Panc1 (cell line): ENCODE measurements at regions not wholly inside any gene's neighbourhood (a gene's known extent, or its start where the extent isn't known, plus 50 kb on each side); places are given as distances from the start of the nearest gene placed in this dataset.
A peak's percentile ranks its signal among the peaks of the same experiment; 100 is the strongest.

ENCODE experiments used
- ATAC-seq: fragments of 200-7000 bp; cut with Tn5 transposase; 2 replicates; pipeline ENCODE4 v1.9.1; 2020; ENCODE audit warnings: mild to moderate bottlenecking, moderate library complexity
- BruUV-seq: library from RNA; stranded (reverse); fragments of 400-500 nt; replicated peaks from 2 replicates; lab custom pipeline; 2021; lab: Mats Ljungman, UMichigan
- CTCF ChIA-PET: fragments of 300-600 bp; sonication (Branson Sonifier 250); formaldehyde crosslinking; loops from one replicate; lab custom pipeline; 2022; ENCODE audit warnings: antibody characterized with exemption; lab: Charles Lee
- POLR2A ChIA-PET: fragments of 300-600 bp; sonication (Branson Sonifier 250); formaldehyde crosslinking; loops from one replicate; lab custom pipeline; 2022; ENCODE audit warnings: antibody characterized with exemption; lab: Charles Lee
- DNase-seq: peaks from one replicate; pipeline ENCODE4 v3.0.0-alpha.2; 2010; ENCODE audit warnings: low read depth, low spot score
- H3K27ac ChIP-seq: 2 replicates; pipeline ENCODE4 v1.5.1; 2011; ENCODE audit warnings: mild to moderate bottlenecking, low read length, inconsistent platforms
- H3K27me3 ChIP-seq: fragments of 200-500 bp; sonication (Bioruptor generic); 2 replicates; pipeline ENCODE4 v1.6.0; 2014; ENCODE audit warnings: low read length, inconsistent platforms; ENCODE audit not compliant: control insufficient read depth, insufficient read depth
- H3K36me3 ChIP-seq: fragments of 200-500 bp; sonication (Bioruptor generic); 2 replicates; pipeline ENCODE4 v1.5.1; 2014; ENCODE audit warnings: inconsistent platforms, mild to moderate bottlenecking, low read length, moderate library complexity; ENCODE audit not compliant: control insufficient read depth, insufficient read depth
- H3K4me1 ChIP-seq: 2 replicates; pipeline ENCODE4 v1.5.1; 2011; ENCODE audit warnings: inconsistent platforms, mild to moderate bottlenecking, low read length, moderate library complexity; ENCODE audit not compliant: control insufficient read depth, insufficient read depth
- H3K4me3 ChIP-seq, 2 experiments: 2 replicates each; pipeline ENCODE4 v1.5.1; 2011 to 2012; ENCODE audit warnings: low read depth in 2 of 2, low read length in 2 of 2, mild to moderate bottlenecking in 2 of 2, inconsistent platforms in 1 of 2, moderate library complexity in 1 of 2
- H3K9me3 ChIP-seq: fragments of 200-500 bp; sonication (Bioruptor generic); 2 replicates; pipeline ENCODE4 v1.5.1; 2014; ENCODE audit warnings: low read depth, mild to moderate bottlenecking, inconsistent platforms, low read length, moderate library complexity; ENCODE audit not compliant: control insufficient read depth, insufficient read depth
- POLR2AphosphoS5 ChIP-seq: IDR thresholded peaks from 2 replicates; pipeline ENCODE4 v1.6.1; 2012; ENCODE audit warnings: mild to moderate bottlenecking, low read depth, low read length, moderate library complexity
- REST ChIP-seq, 2 experiments: IDR thresholded peaks; 2 replicates each; pipeline ENCODE4 v1.6.1; 2011 to 2012; ENCODE audit warnings: low read depth in 2 of 2, control low read depth in 1 of 2, low read length in 1 of 2, mild to moderate bottlenecking in 1 of 2, moderate library complexity in 1 of 2; ENCODE audit not compliant: insufficient read depth in 1 of 2
- SIN3A ChIP-seq: IDR thresholded peaks from 2 replicates; pipeline ENCODE4 v1.6.1; 2012; ENCODE audit warnings: low read depth, mild to moderate bottlenecking, low read length, moderate library complexity, borderline replicate concordance; ENCODE audit not compliant: insufficient read depth
- TCF7L2 ChIP-seq: IDR thresholded peaks from 2 replicates; pipeline ENCODE4 v1.6.1; 2011; ENCODE audit warnings: mild to moderate bottlenecking, low read depth, low read length, inconsistent platforms
- in situ Hi-C: cut with HindIII; loops from 2 replicates; pipeline ENCODE4 v1.10.0; 2016; ENCODE audit warnings: low sequenced_read_pairs, low pct_unique_long_range_greater_than_20kb
- intact Hi-C: fragments of 100-400 bp; cut with micrococcal nuclease; formaldehyde crosslinking; loops from one replicate; pipeline ENCODE4 v1.10.0; 2022; ENCODE audit not compliant: unreplicated experiment
- TF ChIP-seq, protein P1 (sequence below): fragments of 450-650 bp; IDR thresholded peaks from 2 replicates; pipeline ENCODE4 v1.5.1; 2017; ENCODE audit warnings: mild to moderate bottlenecking

- POLR2A ChIA-PET = no interaction called here
- intact Hi-C loops = no loop called here
- in situ Hi-C loops = no loop called here
- CTCF ChIA-PET = no interaction called here
- Histone ChIP-seq H3K27ac (no peak overlapping the region), H3K4me3 (no peak overlapping the region), H3K9me3 (no peaks in the 10 kb centered on the region), H3K27me3 (peaks cover 2% of the 10 kb centered on the region; the same call in 1 of the 2 replicates), H3K36me3 (no peaks in the 10 kb centered on the region), H3K4me1 (no peaks in the 10 kb centered on the region)
- DNase-seq = no peak
- no TSS peak for BruUV-seq
- TF ChIP-seq TCF7L2 (no peak), REST (IDR thresholded peaks at IDR 0.05; ENCODE audit: insufficient read depth in 1 of 2, low read depth in 2 of 2, low read length in 1 of 2) (no peak), POLR2AphosphoS5 (no peak), SIN3A (no peak)
- TF ChIP-seq, protein P1, sequence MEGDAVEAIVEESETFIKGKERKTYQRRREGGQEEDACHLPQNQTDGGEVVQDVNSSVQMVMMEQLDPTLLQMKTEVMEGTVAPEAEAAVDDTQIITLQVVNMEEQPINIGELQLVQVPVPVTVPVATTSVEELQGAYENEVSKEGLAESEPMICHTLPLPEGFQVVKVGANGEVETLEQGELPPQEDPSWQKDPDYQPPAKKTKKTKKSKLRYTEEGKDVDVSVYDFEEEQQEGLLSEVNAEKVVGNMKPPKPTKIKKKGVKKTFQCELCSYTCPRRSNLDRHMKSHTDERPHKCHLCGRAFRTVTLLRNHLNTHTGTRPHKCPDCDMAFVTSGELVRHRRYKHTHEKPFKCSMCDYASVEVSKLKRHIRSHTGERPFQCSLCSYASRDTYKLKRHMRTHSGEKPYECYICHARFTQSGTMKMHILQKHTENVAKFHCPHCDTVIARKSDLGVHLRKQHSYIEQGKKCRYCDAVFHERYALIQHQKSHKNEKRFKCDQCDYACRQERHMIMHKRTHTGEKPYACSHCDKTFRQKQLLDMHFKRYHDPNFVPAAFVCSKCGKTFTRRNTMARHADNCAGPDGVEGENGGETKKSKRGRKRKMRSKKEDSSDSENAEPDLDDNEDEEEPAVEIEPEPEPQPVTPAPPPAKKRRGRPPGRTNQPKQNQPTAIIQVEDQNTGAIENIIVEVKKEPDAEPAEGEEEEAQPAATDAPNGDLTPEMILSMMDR = no peak
- ATAC-seq = no peak
Observed at GRCh38 chr14:36383767-36384431, 63.5 kb upstream of the MBIP start.

- peak; percentile 82 for ATAC-seq
- POLR2A ChIA-PET = no interaction called here
- in situ Hi-C loops = no loop called here
Observed at GRCh38 chr14:36373982-36374673, 53.7 kb upstream of the MBIP start.

More at GRCh38 chr14:36373982-36374673, 53.7 kb upstream of the MBIP start:
- Histone ChIP-seq H3K9me3 (no peaks in the 10 kb centered on the region), H3K27ac (no peak overlapping the region), H3K4me3 (no peak overlapping the region), H3K36me3 (no peaks in the 10 kb centered on the region), H3K27me3 (no peaks in the 10 kb centered on the region), H3K4me1 (no peaks in the 10 kb centered on the region)
- DNase-seq = peak; percentile 41
- intact Hi-C loops = loop anchor here (10.0 kb wide), 3 partner anchors 169 to 299 kb away; no protein-coding TSS in a partner anchor
- BruUV-seq = no TSS peak
- CTCF ChIA-PET = interaction anchor here (0.6 kb wide), 1 partner anchor 586 kb away, joined by 5 read pairs; no protein-coding TSS in a partner anchor
- TF ChIP-seq TCF7L2 (no peak), REST (IDR thresholded peaks at IDR 0.05; ENCODE audit: insufficient read depth in 1 of 2, low read depth in 2 of 2, low read length in 1 of 2) (no peak), SIN3A (no peak)
- TF ChIP-seq, protein P1 = peak; percentile 84
